HG03469 (cell line): ENCODE measurements at regions not wholly inside any gene's neighbourhood (a gene's known extent, or its start where the extent isn't known, plus 50 kb on each side); places are given as distances from the start of the nearest gene placed in this dataset.
A peak's percentile ranks its signal among the peaks of the same experiment; 100 is the strongest.

ENCODE experiments used
- ATAC-seq: cut with Tn5 transposase; IDR thresholded peaks from one replicate; pipeline ENCODE4 v1.9.1; 2021; ENCODE audit warnings: mild to moderate bottlenecking, moderate library complexity, moderate number of reproducible peaks; ENCODE audit not compliant: unreplicated experiment

- peak; percentile 69 for ATAC-seq
Observed at GRCh38 chr9:109880276-109881169, 100.5 kb downstream of the PALM2AKAP2 start.

- ATAC-seq = no peak
Observed at GRCh38 chr9:109883623-109884022, 103.6 kb downstream of the PALM2AKAP2 start.

GRCh38 chr9:109886041-109886440 is 106.0 kb downstream of the PALM2AKAP2 start:
- ATAC-seq = no peak

GRCh38 chr9:109886617-109887016 is 106.6 kb downstream of the PALM2AKAP2 start:
- no peak for ATAC-seq

- no peak for ATAC-seq
Observed at GRCh38 chr9:109887079-109887478, 107.1 kb downstream of the PALM2AKAP2 start.

GRCh38 chr9:109888695-109889094 is 108.7 kb downstream of the PALM2AKAP2 start:
- no peak for ATAC-seq

GRCh38 chr9:109889456-109889855 is 109.5 kb downstream of the PALM2AKAP2 start:
- ATAC-seq = no peak

GRCh38 chr9:109893241-109893640 is 113.2 kb downstream of the PALM2AKAP2 start:
- ATAC-seq = no peak

GRCh38 chr9:109894473-109894872 is 114.5 kb downstream of the PALM2AKAP2 start:
- ATAC-seq = no peak

GRCh38 chr9:109894921-109895758 is 115.1 kb downstream of the PALM2AKAP2 start:
- ATAC-seq = peak; percentile 70

- ATAC-seq = no peak
Observed at GRCh38 chr9:109901201-109901600, 121.2 kb downstream of the PALM2AKAP2 start.

- ATAC-seq = no peak
Observed at GRCh38 chr9:109903515-109904138, 123.6 kb downstream of the PALM2AKAP2 start.

- no peak for ATAC-seq
Observed at GRCh38 chr9:109904666-109905065, 124.7 kb downstream of the PALM2AKAP2 start.

- no peak for ATAC-seq
Observed at GRCh38 chr9:109905472-109905871, 125.5 kb downstream of the PALM2AKAP2 start.

GRCh38 chr9:109906766-109907382 is 126.9 kb downstream of the PALM2AKAP2 start:
- no peak for ATAC-seq

GRCh38 chr9:109907400-109907799 is 127.4 kb downstream of the PALM2AKAP2 start:
- peak; percentile 60 for ATAC-seq

- ATAC-seq = no peak
Observed at GRCh38 chr9:109907810-109908458, 127.9 kb downstream of the PALM2AKAP2 start.

GRCh38 chr9:109908459-109909390 is 128.7 kb downstream of the PALM2AKAP2 start:
- ATAC-seq = no peak
